ENCODE measurements at regions not wholly inside any gene's neighbourhood (a gene's known extent, or its start where the extent isn't known, plus 50 kb on each side); places are given as distances from the start of the nearest gene placed in this dataset.

DNA sequence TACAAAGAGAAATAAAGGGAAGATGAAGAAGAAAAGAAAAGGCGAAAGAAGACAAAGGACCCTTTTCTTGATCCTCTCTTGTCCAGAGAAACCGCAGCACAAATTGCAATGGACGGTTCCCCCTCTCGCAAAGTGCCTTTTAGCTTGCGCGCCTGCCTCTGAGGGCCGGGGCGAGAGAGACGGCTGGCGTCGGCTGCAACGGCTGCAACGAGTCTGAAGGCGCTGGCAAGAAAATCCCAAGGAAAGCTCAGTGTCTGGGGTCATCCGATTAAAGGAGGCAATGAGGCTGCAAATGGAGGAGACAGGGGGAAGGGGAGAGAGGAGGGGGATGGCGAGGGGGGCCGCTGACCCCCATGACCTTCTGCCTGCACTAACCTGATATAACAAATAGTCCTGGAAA lies 671.5 kb downstream of the MED13L start:
- TF ChIP-seq CTCF (IDR thresholded peaks at IDR 0.05): no peak
- no peak for TF ChIP-seq EZH2 (IDR thresholded peaks at IDR 0.05)
- TF ChIP-seq EZH2phosphoT487 (IDR thresholded peaks at IDR 0.05): no peak
